Spleen (tissue), 7 donors: ENCODE measurements at regions not wholly inside any gene's neighbourhood (a gene's known extent, or its start where the extent isn't known, plus 50 kb on each side); places are given as distances from the start of the nearest gene placed in this dataset.

Experiments used
- POLR2A ChIP-seq, 3 donors: fragments of 450-650 bp; IDR thresholded peaks; one replicate each; pipeline ENCODE4 v1.5.1; 2017; ENCODE audit warnings: antibody characterized with exemption in 3 of 3, mild to moderate bottlenecking in 1 of 3
- TF ChIP-seq, protein P1 (sequence below), 11 experiments: fragments of 200-600 bp in 7 of 11; fragments of 450-650 bp in 4 of 11; sonication (generic) in 4 of 11; IDR thresholded peaks in 8 of 11; conservative IDR thresholded peaks in 3 of 11; 1 replicate in 7 of 11; 2 replicates in 4 of 11; pipeline versions ENCODE4 v1.4.0 to v1.8.0; 2016 to 2021; ENCODE audit warnings: antibody characterized with exemption in 11 of 11, inconsistent platforms in 4 of 11, mild to moderate bottlenecking in 1 of 11
- donor health status: DM: no; HTN: no; CAD: no; lungs with moderate emphysema.
- donor health status: DM: no; HTN: no; CAD: no.
- donor health status: DM: no; HTN: no; CAD: no.

DNA sequence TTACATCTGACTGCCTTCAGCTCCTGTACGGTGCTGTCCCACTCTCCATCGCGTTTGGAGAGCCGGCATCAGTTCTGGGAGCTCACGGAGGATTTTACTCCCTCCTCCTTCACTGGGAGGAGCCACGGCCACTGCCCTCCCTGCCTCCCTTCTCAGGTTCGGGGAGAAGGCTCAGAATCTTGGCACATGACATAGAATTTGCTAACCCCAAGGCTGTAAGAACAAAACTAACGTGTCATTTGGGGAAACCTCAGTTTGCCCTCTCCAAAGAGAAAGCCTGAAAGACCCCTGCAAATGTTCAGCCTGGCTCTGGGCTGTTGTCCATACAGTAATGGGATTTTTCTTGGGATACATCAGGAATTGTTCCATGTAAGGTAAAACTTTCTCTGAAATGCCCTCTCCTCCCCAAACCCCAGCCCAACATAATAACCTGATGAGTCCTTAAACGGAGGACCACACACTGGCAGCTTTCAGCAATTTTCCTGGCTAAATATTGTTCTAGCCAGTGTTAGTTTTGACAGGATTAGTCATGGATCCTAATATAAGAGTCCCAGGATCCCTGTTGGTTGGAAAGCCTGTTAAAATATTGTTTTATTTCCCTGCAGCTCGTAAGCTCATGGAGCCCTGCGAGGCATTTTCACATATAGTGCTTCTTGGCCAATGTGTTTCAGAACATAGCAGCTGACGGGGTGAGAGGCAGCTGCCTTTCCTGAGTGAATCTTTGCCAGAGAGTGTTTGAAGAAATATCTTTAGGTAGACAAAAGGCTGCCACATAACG, 98.8 kb downstream of the RHOU start:
- no peak for TF ChIP-seq POLR2A (IDR thresholded peaks at IDR 0.05)
- TF ChIP-seq, protein P1, sequence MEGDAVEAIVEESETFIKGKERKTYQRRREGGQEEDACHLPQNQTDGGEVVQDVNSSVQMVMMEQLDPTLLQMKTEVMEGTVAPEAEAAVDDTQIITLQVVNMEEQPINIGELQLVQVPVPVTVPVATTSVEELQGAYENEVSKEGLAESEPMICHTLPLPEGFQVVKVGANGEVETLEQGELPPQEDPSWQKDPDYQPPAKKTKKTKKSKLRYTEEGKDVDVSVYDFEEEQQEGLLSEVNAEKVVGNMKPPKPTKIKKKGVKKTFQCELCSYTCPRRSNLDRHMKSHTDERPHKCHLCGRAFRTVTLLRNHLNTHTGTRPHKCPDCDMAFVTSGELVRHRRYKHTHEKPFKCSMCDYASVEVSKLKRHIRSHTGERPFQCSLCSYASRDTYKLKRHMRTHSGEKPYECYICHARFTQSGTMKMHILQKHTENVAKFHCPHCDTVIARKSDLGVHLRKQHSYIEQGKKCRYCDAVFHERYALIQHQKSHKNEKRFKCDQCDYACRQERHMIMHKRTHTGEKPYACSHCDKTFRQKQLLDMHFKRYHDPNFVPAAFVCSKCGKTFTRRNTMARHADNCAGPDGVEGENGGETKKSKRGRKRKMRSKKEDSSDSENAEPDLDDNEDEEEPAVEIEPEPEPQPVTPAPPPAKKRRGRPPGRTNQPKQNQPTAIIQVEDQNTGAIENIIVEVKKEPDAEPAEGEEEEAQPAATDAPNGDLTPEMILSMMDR (IDR thresholded peaks at IDR 0.05 in 8 of 11, conservative IDR thresholded peaks at IDR 0.05 in 3 of 11): no peak
